Upper lobe of left lung (tissue), 6 donors: ENCODE measurements at regions not wholly inside any gene's neighbourhood (a gene's known extent, or its start where the extent isn't known, plus 50 kb on each side); places are given as distances from the start of the nearest gene placed in this dataset.
"Not testable (repeated sequence)": the region's sequence is repeated elsewhere in the genome, so short reads cannot be mapped to it uniquely, and the experiment has no call there.

Source experiments
- ATAC-seq, 2 donors: fragments of 200-7000 bp; cut with Tn5 transposase; one replicate each; pipeline ENCODE4 v1.9.1; 2022; ENCODE audit warnings: mild to moderate bottlenecking in 2 of 2, moderate library complexity in 2 of 2; ENCODE audit not compliant: low FRiP score in 2 of 2
- DNase-seq, 2 donors: peaks; one replicate each; pipeline ENCODE4 v3.0.0-alpha.2; 2019 to 2020
- H3K27ac ChIP-seq, 4 donors: fragments of 200-600 bp; sonication (generic); one replicate each; pipeline ENCODE4 v1.5.1; 2016 to 2019
- H3K27me3 ChIP-seq, 4 donors: fragments of 200-600 bp; sonication (generic); one replicate each; pipeline ENCODE4 v1.5.1; 2017 to 2019
- H3K36me3 ChIP-seq, 4 donors: fragments of 200-600 bp; sonication (generic); one replicate each; pipeline ENCODE4 v1.5.1; 2016 to 2019
- H3K4me1 ChIP-seq, 4 donors: fragments of 200-600 bp; sonication (generic); one replicate each; pipeline ENCODE4 v1.5.1; 2018 to 2019
- H3K4me3 ChIP-seq, 4 donors: fragments of 200-600 bp; sonication (generic); one replicate each; pipeline ENCODE4 v1.5.1; 2017 to 2019; ENCODE audit warnings: mild to moderate bottlenecking in 2 of 4, moderate library complexity in 1 of 4
- H3K9me3 ChIP-seq, 4 donors: fragments of 200-600 bp; sonication (generic); one replicate each; pipeline ENCODE4 v1.5.1; 2018 to 2019
- EP300 ChIP-seq, 4 donors: sonication (generic); formaldehyde crosslinking; IDR thresholded peaks; one replicate each; pipeline ENCODE4 v1.5.1; 2017; ENCODE audit warnings: antibody characterized with exemption in 4 of 4, control low read depth in 2 of 4
- POLR2A ChIP-seq, 4 donors: fragments of 450-650 bp; IDR thresholded peaks; one replicate each; pipeline ENCODE4 v1.5.1; 2016 to 2017; ENCODE audit warnings: antibody characterized with exemption in 4 of 4, mild to moderate bottlenecking in 2 of 4
- POLR2AphosphoS5 ChIP-seq, 2 donors: sonication (generic); formaldehyde crosslinking; IDR thresholded peaks; one replicate each; pipeline ENCODE4 v1.5.1; 2017; ENCODE audit warnings: antibody characterized with exemption in 2 of 2
- WGBS, 2 donors: methylation state at CpG; one replicate each; pipeline ENCODE4 v1.1.5; 2017 to 2018; 5-methylcytosine and 5-hydroxymethylcytosine counted together
- small RNA-seq, 4 donors: library from RNA; depleted of rRNA; stranded (forward); fragments of <200 nt; gene quantifications; one replicate each; pipeline ENCODE3, GENCODE V24; 2016
- TF ChIP-seq, protein P1 (sequence below), 6 experiments: fragments of 450-650 bp in 4 of 6; fragments of 200-600 bp in 2 of 6; sonication (generic) in 2 of 6; IDR thresholded peaks; one replicate each; pipeline ENCODE4 v1.5.1; 2016 to 2019; ENCODE audit warnings: antibody characterized with exemption in 6 of 6
- donor health status: DM: no; HTN: no; CAD: no; lungs with moderate emphysema.
- donor health status: DM: no; HTN: yes; CAD: no; lungs with severe emphysema.

DNA sequence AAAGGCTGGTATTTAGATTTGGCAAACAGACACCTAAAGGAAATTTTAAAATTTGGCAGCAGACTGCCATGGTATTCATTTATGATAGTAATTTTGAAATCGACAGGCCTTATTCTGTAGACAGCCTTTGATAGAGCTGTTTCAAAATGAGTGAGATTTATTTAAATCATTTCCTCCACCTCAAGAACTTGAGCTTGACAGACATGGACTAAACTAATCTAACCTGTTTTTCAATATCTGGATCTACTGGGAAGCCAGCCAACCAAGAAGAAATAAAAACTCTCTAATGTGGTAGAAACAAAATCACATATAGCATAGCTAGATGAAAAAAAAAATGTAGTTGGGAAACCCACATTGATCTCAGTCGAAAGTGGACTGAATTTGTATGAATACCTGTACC lies 56.9 kb upstream of the RASA1 start:
- WGBS, 2 donors, result 60 to 71% methylated on average over 2 of the region's 2 CpGs
- no peak overlapping the region for H3K4me3 ChIP-seq
- no peaks in the 10 kb centered on the region for H3K9me3 ChIP-seq
- no peaks in the 10 kb centered on the region for H3K27me3 ChIP-seq
- H3K4me1 ChIP-seq, result no peaks in the 10 kb centered on the region
- no peak for ATAC-seq
- TF ChIP-seq, protein P1, sequence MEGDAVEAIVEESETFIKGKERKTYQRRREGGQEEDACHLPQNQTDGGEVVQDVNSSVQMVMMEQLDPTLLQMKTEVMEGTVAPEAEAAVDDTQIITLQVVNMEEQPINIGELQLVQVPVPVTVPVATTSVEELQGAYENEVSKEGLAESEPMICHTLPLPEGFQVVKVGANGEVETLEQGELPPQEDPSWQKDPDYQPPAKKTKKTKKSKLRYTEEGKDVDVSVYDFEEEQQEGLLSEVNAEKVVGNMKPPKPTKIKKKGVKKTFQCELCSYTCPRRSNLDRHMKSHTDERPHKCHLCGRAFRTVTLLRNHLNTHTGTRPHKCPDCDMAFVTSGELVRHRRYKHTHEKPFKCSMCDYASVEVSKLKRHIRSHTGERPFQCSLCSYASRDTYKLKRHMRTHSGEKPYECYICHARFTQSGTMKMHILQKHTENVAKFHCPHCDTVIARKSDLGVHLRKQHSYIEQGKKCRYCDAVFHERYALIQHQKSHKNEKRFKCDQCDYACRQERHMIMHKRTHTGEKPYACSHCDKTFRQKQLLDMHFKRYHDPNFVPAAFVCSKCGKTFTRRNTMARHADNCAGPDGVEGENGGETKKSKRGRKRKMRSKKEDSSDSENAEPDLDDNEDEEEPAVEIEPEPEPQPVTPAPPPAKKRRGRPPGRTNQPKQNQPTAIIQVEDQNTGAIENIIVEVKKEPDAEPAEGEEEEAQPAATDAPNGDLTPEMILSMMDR (IDR thresholded peaks at IDR 0.05), result no peak
- TF ChIP-seq POLR2A (IDR thresholded peaks at IDR 0.05) (no peak), EP300 (IDR thresholded peaks at IDR 0.05) (no peak)
- DNase-seq, result no peak
- no peaks in the 10 kb centered on the region for H3K36me3 ChIP-seq
- no peak overlapping the region for H3K27ac ChIP-seq

DNA sequence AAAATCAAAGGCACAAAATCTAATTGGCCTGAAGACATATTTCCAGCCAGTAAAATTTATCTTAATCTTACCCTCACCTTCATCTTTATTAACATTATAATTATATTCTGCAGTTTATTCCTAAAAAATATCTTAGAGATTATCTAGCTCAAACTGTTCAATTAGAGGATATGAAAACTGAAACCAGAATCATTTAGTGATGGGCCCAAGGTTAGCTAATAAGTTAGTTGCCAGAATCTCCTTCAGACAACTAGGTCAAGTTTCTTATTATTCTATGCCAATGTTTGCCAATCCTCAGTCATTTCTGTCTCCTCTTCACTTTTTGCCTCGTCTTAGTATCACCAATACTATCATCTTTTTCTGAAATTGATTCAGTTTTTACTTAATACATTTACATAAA lies 56.0 kb upstream of the RASA1 start:
- no peak for ATAC-seq
- H3K4me1 ChIP-seq, result no peaks in the 10 kb centered on the region
- H3K9me3 ChIP-seq, result no peaks in the 10 kb centered on the region
- H3K27ac ChIP-seq, result no peak overlapping the region
- no peaks in the 10 kb centered on the region for H3K27me3 ChIP-seq
- no peak for DNase-seq
- no peaks in the 10 kb centered on the region for H3K36me3 ChIP-seq
- no peak overlapping the region for H3K4me3 ChIP-seq
- 40 to 45% methylated on average over 1 of the region's 1 CpG for WGBS, 2 donors
- TF ChIP-seq, protein P1 (IDR thresholded peaks at IDR 0.05), result no peak
- no peak for TF ChIP-seq POLR2AphosphoS5 (IDR thresholded peaks at IDR 0.05)
- no peak for TF ChIP-seq POLR2A (IDR thresholded peaks at IDR 0.05)
- no peak for TF ChIP-seq EP300 (IDR thresholded peaks at IDR 0.05)

DNA sequence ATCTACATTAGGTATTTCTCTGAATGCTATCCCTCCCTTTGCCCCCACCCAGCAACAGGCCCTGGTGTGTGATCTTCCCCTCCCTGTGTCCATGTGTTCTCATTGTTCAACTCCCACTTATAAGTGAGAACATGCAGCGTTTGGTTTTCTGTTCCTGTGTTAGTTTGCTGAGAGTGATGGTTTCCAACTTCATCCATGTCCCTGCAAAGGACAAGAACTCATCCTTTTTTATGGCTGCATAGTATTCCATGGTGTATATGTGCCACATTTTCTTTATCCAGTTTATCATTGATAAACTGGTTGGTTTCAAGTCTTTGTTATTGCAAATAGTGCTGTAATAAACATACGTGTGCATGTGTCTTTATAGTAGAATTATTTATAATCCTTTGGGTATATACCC lies 55.5 kb upstream of the RASA1 start:
- not testable (repeated sequence) for H3K4me1 ChIP-seq, H3K27ac ChIP-seq, H3K27me3 ChIP-seq, H3K9me3 ChIP-seq, DNase-seq, H3K36me3 ChIP-seq, ATAC-seq, H3K4me3 ChIP-seq
- 78 to 90% methylated on average over 2 of the region's 2 CpGs for WGBS, 2 donors

DNA sequence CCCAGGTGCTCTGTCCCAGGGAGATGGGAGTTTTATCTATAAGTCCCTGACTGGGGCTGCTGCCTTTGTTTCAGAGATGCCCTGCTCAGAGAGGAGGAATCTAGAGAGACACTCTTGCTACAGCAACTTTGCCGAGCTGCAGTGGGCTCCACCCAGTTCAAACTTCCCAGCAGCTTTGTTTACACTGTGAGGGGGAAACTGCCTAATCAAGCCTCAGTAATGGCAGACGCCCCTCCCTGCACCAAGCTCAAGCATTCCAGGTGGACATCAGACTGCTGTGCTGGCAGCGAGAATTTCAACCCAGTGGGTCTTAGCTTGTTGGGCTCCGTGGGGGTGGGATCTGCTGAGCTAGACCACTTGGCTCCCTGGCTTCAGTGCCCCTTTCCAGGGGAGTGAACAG lies 50.2 kb upstream of the RASA1 start:
- ATAC-seq, H3K27me3 ChIP-seq, H3K27ac ChIP-seq, DNase-seq, H3K9me3 ChIP-seq, H3K4me1 ChIP-seq, H3K4me3 ChIP-seq, H3K36me3 ChIP-seq: not testable (repeated sequence)
- 46 to 52% methylated on average over 2 to 4 of the region's 4 CpGs for WGBS, 2 donors

Small RNAs in the stretch of these regions (small RNA-seq; reads per million reads assigned to genes)
- gene MIR4280, result 0 reads per million in 4 donors
- gene RN7SKP34, result 0 reads per million in 4 donors
